Esophagus muscularis mucosa (tissue), 4 donors: ENCODE measurements at regions not wholly inside any gene's neighbourhood (a gene's known extent, or its start where the extent isn't known, plus 50 kb on each side); places are given as distances from the start of the nearest gene placed in this dataset.

Source experiments
- EP300 ChIP-seq: sonication (generic); formaldehyde crosslinking; IDR thresholded peaks from one replicate; pipeline ENCODE4 v1.6.1; 2017; ENCODE audit warnings: antibody characterized with exemption
- POLR2A ChIP-seq: fragments of 450-650 bp; IDR thresholded peaks from one replicate; pipeline ENCODE4 v1.6.1; 2017; ENCODE audit warnings: antibody characterized with exemption, moderate library complexity, mild to moderate bottlenecking, low read depth
- POLR2AphosphoS5 ChIP-seq, 2 donors: sonication (generic); formaldehyde crosslinking; IDR thresholded peaks; one replicate each; pipeline ENCODE4 v1.6.1; 2017; ENCODE audit warnings: antibody characterized with exemption in 2 of 2
- TF ChIP-seq, protein P1 (sequence below), 3 experiments: fragments of 200-600 bp in 2 of 3; fragments of 450-650 bp in 1 of 3; sonication (generic) in 2 of 3; IDR thresholded peaks; one replicate each; pipeline ENCODE4 v1.5.1; 2017 to 2019; ENCODE audit warnings: antibody characterized with exemption in 3 of 3, mild to moderate bottlenecking in 2 of 3, moderate library complexity in 1 of 3

DNA sequence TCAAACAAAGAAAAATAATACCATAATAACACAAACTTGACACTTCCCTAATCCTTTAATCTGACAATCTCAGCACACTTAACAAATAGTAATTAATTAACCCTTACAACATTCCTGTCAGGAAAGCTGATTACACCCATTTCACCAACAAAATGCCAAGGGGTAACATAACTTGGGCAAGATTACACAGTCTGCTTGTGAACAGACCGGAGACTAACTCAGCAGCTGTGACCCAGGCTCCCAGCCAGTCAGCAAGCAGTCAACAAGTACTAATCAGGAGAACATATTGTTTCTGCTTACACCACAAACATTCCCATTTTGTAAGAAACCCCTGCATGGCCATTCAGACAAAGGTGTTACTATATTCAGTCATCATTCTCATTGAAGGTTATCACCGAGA, 592.5 kb upstream of the FLRT2 start:
- TF ChIP-seq, protein P1, sequence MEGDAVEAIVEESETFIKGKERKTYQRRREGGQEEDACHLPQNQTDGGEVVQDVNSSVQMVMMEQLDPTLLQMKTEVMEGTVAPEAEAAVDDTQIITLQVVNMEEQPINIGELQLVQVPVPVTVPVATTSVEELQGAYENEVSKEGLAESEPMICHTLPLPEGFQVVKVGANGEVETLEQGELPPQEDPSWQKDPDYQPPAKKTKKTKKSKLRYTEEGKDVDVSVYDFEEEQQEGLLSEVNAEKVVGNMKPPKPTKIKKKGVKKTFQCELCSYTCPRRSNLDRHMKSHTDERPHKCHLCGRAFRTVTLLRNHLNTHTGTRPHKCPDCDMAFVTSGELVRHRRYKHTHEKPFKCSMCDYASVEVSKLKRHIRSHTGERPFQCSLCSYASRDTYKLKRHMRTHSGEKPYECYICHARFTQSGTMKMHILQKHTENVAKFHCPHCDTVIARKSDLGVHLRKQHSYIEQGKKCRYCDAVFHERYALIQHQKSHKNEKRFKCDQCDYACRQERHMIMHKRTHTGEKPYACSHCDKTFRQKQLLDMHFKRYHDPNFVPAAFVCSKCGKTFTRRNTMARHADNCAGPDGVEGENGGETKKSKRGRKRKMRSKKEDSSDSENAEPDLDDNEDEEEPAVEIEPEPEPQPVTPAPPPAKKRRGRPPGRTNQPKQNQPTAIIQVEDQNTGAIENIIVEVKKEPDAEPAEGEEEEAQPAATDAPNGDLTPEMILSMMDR (IDR thresholded peaks at IDR 0.05): no peak
- TF ChIP-seq EP300 (no peak), POLR2AphosphoS5 (IDR thresholded peaks at IDR 0.05) (no peak), POLR2A (no peak)
